GM18868 (cell line): ENCODE measurements at regions not wholly inside any gene's neighbourhood (a gene's known extent, or its start where the extent isn't known, plus 50 kb on each side); places are given as distances from the start of the nearest gene placed in this dataset.
A peak's percentile ranks its signal among the peaks of the same experiment; 100 is the strongest.
"Not testable (repeated sequence)": the region's sequence is repeated elsewhere in the genome, so short reads cannot be mapped to it uniquely, and the experiment has no call there.

Source experiments
- ATAC-seq: cut with Tn5 transposase; IDR thresholded peaks from one replicate; pipeline ENCODE4 v1.9.1; 2021; ENCODE audit warnings: mild to moderate bottlenecking, moderate library complexity; ENCODE audit not compliant: unreplicated experiment

DNA sequence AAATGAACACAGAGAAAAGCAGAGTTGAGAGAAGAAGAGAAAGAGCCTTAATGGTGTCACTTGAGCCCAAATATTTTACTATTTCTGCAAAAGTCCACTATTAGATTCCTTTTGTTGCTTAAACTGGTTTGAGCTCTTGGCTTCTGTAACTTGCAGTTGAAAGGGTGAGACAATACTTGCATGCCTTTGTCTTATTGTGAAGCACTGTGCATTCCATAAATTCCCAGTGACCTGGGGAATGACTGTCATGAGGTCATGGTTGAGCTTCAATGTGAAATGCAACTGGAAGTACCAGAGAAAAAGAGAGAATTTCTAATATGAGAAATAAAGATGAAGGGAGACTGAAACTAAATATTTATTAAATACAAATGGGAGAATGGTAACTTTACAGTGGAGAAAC is 310.9 kb downstream of the TDRD3 start:
- ATAC-seq = no peak

DNA sequence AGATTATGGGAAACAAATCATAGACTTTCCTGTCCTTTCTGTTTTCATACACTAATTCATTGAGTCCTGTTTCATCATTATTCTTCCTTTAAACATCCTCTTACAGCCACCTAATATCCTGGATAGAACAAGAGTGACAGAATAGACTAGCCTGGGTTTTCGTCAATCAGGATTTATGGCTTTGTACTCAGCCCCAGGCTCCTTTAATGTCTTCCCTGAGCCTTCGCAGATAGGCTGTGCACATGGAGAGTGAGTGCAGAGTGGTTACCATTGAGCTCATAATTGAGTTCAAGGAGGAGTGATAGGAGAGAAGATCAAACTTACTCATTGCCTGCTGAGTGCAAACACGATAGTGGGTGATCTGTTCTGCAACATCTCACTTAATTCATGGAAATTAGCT is 304.9 kb downstream of the TDRD3 start:
- no peak for ATAC-seq

DNA sequence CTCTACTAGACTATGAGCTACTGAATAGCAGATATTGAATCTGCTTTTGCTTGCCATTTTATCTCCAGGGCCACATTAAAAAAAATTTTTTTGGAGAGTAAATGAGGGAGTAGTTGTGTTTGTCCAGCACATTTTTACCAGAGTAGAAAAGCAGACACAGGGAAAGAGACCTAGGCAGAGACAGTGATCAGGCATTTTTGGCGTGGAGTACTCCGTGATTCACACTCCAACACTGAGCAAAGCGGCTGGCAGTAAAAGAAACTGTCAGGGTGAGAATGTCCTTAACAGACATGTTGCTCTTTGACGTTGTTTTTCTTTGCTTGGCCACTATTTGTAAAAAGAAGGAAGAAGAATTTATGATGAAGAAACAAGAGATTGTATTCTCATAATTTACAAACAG is 304.0 kb downstream of the TDRD3 start:
- ATAC-seq = no peak

DNA sequence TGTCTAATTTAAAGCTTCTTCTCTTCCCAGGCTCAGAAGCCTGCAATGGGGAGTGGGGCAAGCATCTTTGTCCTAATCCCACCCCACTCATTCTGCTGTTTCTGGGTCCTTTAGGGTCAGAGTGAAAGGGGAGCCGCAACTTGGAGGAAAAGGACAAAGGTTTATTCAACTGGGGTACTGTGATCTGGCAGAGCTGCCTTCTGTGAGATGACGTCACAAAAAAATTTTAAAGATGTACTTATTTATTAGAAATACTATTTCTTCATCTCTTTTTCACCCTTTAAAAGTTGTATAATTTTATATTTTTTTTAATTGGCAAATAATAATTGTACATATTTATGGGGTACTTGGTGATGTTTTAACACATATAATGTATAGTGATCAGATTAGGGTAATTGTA is 302.6 kb downstream of the TDRD3 start:
- no peak for ATAC-seq

DNA sequence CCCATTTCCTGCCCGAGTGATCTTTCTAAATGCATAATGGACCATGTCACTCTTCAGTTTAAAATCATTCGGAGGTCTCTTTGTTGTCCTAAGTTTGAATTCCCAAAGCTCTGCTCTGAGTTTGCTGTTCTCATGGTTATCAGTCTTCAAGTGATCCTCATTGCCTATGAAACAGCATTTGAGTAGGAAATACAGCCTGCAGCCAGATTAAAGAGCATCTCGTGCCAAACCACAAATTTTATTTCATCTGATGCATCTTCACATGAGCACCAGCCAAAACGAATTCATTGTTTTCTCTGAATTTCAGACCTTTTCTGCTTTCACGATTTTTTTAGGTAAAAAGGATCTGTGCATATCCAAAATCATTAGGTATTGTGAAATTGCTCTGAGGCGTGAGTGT is 299.6 kb downstream of the TDRD3 start:
- ATAC-seq = no peak

DNA sequence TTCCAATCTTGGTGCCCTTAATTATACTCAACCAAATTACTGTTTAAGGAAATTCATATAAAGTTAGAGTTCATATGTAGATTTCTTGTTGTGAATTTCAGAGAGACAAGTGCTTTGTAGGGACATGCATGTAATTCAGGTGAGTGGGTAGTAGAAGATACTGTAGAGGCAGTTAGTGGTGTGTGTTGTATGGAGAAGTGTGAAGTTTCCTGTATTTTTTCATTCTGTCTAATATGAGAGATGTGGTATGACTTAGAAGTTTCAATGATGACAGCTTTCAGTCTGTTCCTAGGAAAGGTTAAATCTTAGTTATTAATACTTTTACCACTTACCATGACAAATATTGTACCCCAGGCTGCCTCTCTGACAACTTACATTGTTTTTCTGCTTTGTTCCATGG is 294.2 kb downstream of the TDRD3 start:
- no peak for ATAC-seq

DNA sequence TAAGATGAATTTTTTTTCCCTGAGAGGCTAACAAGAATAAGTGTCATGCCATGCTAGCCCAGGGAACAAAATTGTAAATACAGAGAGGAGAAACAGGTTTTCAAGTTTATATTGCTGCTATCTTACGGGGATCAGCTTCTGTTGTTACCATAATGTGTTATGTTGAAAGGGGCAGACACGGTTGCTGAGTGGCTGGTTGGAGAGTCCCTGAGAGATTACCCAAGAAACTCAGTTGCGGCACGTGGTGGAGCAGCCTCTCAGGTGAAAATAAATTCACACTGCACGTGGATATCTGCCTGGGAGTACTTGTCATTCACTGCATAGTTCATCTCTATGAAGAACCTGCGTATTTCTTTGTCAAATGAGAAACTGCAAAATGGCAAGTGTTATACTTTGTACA is 293.6 kb downstream of the TDRD3 start:
- no peak for ATAC-seq

DNA sequence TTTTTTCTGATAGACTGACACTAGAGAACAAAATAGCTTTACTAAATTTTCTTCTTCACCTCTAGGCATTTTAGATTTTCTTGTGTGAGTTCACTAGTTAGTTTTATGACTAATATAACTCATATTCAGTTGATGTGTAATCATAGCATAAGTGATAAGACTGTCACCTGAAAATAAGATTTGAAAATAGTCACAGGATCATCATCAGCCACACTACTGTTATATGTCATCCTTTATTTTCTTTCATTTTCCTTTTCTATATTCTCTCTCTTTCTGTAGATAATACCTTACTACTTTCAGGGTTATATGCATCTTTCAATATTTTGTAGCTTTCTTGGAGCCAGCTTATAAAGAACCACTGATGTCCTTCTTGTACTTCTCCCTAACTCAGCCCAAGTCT is 292.6 kb downstream of the TDRD3 start:
- peak; percentile 54 for ATAC-seq

DNA sequence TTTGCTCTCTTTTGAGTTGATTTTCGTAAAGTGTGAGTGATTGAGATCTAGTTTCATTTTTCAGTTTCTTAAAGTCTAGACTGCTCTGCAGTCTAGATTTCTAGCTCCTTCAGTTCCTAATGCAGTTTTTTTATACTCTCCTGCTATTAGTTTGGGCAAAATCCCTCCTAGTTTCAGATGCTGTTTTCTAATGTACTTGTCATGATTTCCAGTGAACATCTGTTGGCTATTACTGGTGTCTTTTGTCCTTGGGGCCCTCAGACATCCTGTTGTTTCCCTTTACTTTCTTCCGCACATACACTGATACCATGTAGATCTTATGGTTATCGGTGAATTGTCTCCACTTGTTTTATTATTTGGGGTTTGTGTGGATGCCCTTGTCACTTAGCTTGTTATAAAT is 292.1 kb downstream of the TDRD3 start:
- no peak for ATAC-seq

DNA sequence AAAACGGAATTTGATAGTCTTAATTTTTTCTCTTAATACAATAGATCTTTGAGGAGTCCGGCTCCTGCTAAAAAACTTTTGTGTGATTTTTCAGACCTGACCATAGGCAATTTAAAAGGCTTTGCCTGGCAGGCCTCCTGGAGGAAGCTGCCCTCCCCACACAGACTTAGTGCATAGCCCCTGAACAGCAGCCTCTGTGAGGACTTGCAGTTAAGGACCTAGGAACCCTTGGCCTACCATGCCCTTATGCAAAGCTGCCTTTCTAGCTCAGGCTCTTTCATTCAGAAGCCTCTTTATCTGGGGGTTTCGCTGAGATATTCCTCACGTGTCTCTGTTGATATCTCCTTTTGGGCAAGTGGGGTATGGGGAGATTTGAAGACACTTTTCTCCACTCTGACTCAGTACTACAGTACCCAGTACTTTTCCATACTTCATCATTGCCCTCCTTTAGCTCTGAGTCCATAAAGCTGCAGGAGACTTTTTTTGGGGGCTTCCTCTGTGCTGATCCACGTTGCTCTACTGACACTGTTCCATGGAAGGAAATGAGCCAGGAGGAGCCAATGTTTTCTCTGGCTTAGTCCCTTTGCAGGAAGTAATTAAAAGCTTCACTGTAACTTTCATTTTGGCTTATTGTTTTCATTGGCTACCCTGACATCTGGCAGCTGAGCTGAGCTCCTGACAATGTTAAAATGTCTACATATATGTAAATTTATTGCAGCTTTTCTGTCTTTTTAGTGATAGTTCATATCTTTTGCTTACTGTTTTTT is 283.1 kb downstream of the TDRD3 start:
- ATAC-seq = no peak

DNA sequence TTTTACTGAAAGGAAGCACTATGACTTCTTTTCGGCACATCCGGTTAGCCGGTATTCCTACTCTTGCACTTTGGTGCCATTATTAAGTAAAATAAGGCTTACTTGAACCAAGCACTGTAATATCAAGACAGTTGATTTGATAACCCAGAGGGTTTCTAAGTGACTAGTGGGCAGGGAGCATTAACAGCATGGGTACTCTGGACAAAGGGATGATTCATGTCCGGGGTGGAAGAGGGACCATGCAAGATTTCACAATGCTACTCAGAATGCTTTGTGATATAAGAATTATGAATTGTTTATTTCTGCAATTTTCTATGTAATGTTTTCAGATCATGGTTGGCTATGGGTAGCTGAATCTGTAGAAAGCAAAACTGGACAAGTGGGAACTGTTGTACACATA is 282.1 kb downstream of the TDRD3 start:
- no peak for ATAC-seq

DNA sequence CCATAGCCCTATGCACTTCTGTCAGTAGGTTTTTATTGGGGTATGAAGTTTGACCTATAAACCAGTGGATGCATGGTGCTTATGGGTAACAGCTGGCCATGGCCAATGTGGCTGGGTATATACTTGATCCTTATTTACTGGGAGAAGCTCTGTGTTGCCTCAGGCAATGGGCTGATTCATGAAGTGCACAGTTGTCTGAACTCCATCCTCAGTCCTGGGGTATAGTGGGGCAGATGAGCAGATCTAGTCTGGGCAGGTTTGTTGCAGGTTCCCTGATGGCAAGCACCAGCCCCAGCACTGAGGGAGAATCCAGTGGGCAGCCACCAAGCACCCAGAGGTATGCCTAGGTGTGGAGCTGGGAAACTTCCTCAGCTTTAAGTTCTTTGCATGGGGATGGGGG is 274.4 kb downstream of the TDRD3 start:
- no peak for ATAC-seq

DNA sequence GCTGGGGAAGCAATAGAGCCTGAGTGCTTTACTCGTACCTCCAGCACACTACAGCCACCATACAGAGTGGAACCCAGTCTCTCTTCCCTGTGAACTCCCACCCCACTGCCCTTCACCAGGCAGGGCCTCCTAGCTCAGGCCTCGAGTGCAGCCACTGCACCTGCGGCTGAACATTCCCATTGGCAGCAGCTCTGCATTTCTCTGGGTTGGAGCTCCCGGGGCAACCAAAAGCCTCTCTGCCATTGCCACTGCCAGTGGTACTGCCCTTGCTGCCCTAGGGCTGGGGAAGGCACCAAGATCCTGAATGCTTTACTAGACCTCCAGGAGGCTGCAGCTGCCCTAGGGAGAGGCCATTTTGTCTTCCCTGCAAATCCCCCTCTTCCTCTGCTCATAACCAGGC is 266.8 kb downstream of the TDRD3 start:
- ATAC-seq = no peak

DNA sequence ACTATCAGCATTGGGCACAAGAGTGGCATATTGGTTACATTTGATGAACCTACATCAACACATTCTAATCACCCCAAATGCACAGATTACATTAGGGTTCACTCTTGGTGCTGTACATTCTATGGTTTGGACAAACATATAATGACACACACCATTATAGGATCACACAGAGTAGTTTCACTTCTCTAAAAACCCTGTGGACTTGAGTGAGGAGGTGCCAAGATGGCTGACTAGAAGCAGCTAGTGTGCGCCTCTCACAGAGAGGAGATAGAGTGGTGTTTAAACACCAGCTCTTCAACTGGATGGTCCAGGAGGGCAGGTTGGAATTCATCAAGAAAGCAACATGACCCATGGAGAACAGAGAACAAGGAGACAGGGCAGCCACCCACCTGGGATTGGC is 265.6 kb downstream of the TDRD3 start:
- ATAC-seq = peak; percentile 90

DNA sequence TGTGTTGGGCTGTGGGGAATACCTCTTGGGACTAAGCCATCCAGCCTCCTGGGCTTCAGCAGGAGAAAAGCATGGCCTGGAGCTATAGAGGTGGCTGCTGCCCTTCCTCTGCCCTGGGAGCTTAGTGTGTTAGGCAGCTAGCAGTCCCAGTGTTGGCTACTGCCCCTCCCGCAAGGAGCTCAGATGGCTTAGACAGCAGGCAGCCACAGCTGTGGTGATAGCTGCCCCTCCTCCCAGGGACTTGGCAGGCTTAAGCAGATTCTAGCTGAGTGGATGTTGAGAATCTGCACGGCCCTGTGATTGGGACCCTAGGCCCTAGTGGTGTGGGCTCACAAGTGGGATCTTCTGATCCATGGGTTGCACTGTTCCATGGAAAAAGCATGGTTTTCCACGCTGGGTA is 264.5 kb downstream of the TDRD3 start:
- no peak for ATAC-seq

DNA sequence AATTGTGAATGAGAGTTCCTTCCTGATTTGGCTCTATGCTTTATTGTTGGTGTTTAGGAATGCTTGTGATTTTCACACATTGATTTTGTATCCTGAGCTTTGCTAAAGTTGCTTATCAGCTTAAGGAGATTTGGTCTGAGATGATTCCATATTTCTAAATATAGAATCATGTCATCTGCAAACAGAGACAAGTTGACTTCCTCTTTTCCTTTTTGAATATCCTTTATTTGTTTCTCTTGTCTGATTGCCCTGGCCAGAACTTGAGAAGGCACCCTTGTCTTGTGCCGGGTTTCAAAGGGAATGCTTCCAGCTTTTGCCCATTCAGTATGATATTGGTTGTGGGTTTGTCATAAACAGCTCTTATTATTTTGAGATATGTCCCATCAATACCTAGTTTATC is 260.6 kb downstream of the TDRD3 start:
- ATAC-seq = not testable (repeated sequence)

DNA sequence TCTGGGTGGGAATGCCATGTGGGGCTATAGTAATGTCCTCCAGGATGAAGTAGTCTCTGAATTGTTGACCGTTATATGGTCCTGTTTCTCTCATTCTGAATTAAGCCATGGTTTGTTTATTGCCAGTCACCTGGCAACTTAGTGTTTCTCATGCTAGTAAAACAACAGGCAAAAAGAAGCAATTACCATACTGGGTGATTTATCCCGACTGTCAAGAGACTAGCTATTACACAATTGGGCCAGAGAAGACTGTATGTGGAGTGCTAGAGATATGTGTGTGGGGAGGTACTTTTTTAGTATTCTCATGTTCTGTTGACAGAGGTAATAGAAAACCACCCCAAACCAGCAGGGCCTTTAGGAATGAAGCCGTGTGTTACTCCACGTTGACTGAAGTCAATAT is 258.2 kb downstream of the TDRD3 start:
- ATAC-seq = no peak

DNA sequence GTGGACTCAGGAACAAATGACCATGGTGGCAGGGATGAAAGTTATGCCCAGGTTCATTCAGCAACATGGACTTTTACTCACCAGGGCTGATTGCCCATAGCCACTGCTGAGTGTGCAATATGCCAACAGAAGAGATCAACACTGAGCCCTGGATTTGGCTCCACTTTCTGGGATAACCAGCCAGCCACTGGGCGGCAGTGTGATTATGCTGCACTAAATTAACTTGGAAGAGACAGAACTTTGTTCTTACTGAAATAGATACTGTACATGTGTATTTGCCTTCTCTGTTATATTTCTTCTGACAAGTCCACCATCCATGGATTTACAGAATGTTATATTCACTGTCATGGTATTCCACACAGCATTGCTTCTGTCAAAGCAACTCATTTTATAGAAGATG is 257.4 kb downstream of the TDRD3 start:
- ATAC-seq = no peak

DNA sequence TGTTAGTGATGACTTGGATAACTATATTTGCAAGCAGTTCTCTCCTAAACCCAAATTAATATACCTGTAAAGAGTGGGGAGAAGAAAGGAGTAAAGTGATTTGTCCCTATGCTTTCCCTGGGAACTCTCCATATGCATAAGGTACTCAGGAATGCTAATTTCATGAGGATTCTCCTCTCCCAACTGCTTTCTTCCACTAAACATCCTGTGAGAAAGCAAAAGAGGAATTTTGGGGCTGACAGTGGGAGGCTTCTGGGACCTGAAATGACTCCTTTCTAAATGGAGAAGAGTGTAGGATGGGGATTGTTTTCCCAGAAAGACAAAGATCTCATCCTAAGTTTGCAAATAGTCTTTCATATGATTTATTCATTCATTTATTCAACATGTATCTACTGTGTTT is 250.5 kb downstream of the TDRD3 start:
- no peak for ATAC-seq

DNA sequence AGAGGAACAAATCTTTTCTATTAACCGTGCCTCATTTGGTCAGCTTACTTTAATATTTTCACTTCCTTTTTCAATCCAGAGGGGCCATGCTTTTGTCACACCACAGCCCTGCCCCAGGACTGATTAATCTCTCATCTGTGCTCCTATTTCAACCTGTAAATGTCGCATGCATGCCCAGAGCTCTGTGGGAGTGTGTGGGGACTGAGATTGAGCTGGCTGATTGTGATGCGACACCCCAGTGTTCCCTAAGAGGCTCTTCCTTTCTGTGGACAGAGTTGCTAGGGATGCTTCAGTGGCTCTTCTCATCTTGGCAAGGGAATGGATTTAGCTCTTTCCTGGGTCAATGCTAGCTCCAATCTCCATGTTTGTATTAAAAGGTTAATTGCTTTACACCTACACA is 249.6 kb downstream of the TDRD3 start:
- no peak for ATAC-seq

DNA sequence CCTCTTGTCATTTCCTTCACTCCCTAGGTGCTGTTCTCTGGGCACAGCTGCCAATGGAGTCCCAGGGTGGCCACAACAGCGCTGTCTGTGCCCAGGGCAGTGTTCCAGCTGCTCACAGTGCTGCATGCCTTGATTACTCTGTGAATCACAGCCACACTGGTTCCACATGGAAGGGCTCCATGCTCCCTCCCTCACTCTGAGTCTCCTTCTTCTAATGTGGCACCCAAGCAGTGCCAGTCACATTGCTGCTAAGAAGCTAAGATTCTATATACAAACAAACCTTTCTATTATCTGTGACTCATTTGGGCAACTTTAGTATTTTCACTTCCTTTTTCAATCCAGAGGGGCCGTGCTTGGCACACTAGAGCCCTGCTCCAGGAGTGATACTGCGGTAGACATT is 248.7 kb downstream of the TDRD3 start:
- ATAC-seq = peak; percentile 89

DNA sequence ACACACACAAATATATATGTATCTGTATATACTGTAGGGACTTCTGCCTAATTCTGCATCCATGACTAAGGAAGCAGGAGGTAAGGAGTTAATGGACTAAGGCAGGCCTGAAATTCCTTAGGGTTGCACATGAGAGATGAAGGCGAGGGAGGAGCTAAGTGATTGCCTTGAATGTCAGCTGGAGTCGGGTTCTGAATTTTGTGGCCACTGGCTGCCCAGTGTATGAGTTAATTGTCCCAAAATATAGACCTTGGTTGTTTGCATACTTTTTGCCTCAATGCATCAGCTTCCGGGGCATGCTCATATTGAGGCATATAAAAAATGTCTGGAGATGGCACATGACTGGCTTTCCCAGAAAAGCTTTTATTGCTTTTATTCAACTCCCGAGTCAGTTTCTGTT is 245.5 kb downstream of the TDRD3 start:
- ATAC-seq = no peak

DNA sequence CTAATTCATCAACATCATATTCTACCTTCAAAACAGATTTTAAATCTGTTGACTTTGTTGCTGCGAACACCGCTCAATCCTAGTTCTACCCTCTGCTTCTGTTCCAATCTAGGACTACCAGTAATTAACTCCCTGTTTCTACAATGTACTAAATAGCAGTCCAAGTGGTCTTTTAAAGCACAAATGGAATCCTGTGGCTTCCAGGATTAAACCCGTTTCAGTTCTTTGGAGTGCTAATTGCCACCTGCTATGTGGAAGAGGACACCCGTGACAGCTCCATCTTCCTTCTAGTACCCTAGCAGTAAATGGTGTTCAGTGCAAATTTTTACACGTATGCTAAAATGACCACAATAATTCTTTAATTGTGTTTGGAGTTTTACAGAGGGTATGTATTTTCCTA is 232.1 kb downstream of the TDRD3 start:
- ATAC-seq = no peak
